ENCODE measurements at regions not wholly inside any gene's neighbourhood (a gene's known extent, or its start where the extent isn't known, plus 50 kb on each side); places are given as distances from the start of the nearest gene placed in this dataset.

DNA sequence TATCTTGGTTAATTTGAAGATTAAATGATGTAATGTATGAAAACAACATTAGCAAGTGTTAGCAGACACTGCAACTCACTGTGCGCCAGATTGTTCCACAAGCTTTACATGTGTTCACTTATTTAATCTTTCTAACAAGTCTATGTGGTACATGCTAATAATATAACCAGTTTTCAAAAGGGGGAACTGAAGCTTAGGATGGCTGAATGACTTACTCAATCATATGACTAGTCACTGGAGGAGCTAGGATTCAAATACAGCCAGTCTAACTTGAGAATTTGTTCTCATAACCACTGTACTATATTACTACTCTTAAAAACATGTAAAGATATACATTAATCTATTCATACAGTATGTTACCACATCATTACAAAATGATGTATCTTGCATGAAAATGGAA is 60.5 kb upstream of the LRIG3 start:
- TF ChIP-seq, protein P1, sequence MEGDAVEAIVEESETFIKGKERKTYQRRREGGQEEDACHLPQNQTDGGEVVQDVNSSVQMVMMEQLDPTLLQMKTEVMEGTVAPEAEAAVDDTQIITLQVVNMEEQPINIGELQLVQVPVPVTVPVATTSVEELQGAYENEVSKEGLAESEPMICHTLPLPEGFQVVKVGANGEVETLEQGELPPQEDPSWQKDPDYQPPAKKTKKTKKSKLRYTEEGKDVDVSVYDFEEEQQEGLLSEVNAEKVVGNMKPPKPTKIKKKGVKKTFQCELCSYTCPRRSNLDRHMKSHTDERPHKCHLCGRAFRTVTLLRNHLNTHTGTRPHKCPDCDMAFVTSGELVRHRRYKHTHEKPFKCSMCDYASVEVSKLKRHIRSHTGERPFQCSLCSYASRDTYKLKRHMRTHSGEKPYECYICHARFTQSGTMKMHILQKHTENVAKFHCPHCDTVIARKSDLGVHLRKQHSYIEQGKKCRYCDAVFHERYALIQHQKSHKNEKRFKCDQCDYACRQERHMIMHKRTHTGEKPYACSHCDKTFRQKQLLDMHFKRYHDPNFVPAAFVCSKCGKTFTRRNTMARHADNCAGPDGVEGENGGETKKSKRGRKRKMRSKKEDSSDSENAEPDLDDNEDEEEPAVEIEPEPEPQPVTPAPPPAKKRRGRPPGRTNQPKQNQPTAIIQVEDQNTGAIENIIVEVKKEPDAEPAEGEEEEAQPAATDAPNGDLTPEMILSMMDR (IDR thresholded peaks at IDR 0.05), result no peak
- TF ChIP-seq POLR2A (IDR thresholded peaks at IDR 0.05), result no peak
